Neural progenitor cell (in vitro differentiated cells): ENCODE measurements at regions not wholly inside any gene's neighbourhood (a gene's known extent, or its start where the extent isn't known, plus 50 kb on each side); places are given as distances from the start of the nearest gene placed in this dataset.
A peak's percentile ranks its signal among the peaks of the same experiment; 100 is the strongest.

Experiments
- DNase-seq: peaks from one replicate; pipeline ENCODE4 v3.0.0-alpha.2; 2016; ENCODE audit warnings: low spot score
- H2AFZ ChIP-seq: fragments of 200-600 bp; sonication (generic); replicated peaks from 2 replicates; pipeline ENCODE4 v1.6.1; 2016; ENCODE audit warnings: antibody characterized with exemption
- H3F3A ChIP-seq: fragments of 200-600 bp; sonication (generic); 2 replicates; pipeline ENCODE4 v1.6.1; 2016; ENCODE audit warnings: antibody characterized with exemption, low read depth
- H3K27ac ChIP-seq: fragments of 200-600 bp; sonication (generic); 2 replicates; pipeline ENCODE4 v1.5.1; 2016; ENCODE audit warnings: mild to moderate bottlenecking
- H3K27me3 ChIP-seq: fragments of 200-600 bp; sonication (generic); 2 replicates; pipeline ENCODE4 v1.6.1; 2016; ENCODE audit warnings: mild to moderate bottlenecking, moderate library complexity
- H3K36me3 ChIP-seq: fragments of 200-600 bp; sonication (generic); 2 replicates; pipeline ENCODE4 v1.5.1; 2016
- H3K4me1 ChIP-seq: fragments of 200-600 bp; sonication (generic); 2 replicates; pipeline ENCODE4 v1.6.1; 2016; ENCODE audit warnings: mixed run types
- H3K4me2 ChIP-seq: fragments of 200-600 bp; sonication (generic); 2 replicates; pipeline ENCODE4 v1.6.1; 2016
- H3K4me3 ChIP-seq: fragments of 200-600 bp; sonication (generic); 2 replicates; pipeline ENCODE4 v1.5.1; 2016
- H3K79me2 ChIP-seq: fragments of 200-600 bp; sonication (generic); 2 replicates; pipeline ENCODE4 v1.6.1; 2016; ENCODE audit warnings: low read depth
- H3K9ac ChIP-seq: fragments of 200-600 bp; sonication (generic); 2 replicates; pipeline ENCODE4 v1.6.1; 2016
- H3K9me3 ChIP-seq: fragments of 200-600 bp; sonication (generic); 2 replicates; pipeline ENCODE4 v1.5.1; 2016; ENCODE audit warnings: low read depth
- H4K20me1 ChIP-seq: fragments of 200-600 bp; sonication (generic); 2 replicates; pipeline ENCODE4 v1.6.1; 2016; ENCODE audit warnings: low read depth
- H3K27ac Mint-ChIP-seq: 3 replicates; pipeline ENCODE4 v1.8.0; 2021; ENCODE audit warnings: mixed read lengths
- H3K27me3 Mint-ChIP-seq: 2 replicates; pipeline ENCODE4 v1.8.0; 2022; ENCODE audit warnings: low read depth, mild to moderate bottlenecking, inconsistent platforms, moderate library complexity, mixed read lengths; ENCODE audit not compliant: insufficient read depth
- H3K36me3 Mint-ChIP-seq: 3 replicates; pipeline ENCODE4 v1.8.0; 2021; ENCODE audit warnings: mixed read lengths
- H3K4me1 Mint-ChIP-seq: 3 replicates; pipeline ENCODE4 v1.8.0; 2021; ENCODE audit warnings: mixed read lengths
- H3K4me3 Mint-ChIP-seq: 3 replicates; pipeline ENCODE4 v1.8.0; 2021; ENCODE audit warnings: mild to moderate bottlenecking, moderate library complexity, mixed read lengths
- H3K9me3 Mint-ChIP-seq: 3 replicates; pipeline ENCODE4 v1.8.0; 2020; ENCODE audit warnings: mixed read lengths
- EZH2 ChIP-seq: fragments of 200-600 bp; sonication (generic); IDR thresholded peaks from 2 replicates; pipeline ENCODE4 v1.6.1; 2017; ENCODE audit warnings: antibody characterized with exemption, mild to moderate bottlenecking, moderate library complexity
- EZH2phosphoT487 ChIP-seq: fragments of 200-600 bp; sonication (generic); IDR thresholded peaks from 2 replicates; pipeline ENCODE4 v1.6.1; 2017; ENCODE audit warnings: antibody characterized with exemption
- TF ChIP-seq, protein P1 (sequence below): fragments of 200-600 bp; sonication (generic); IDR thresholded peaks from 2 replicates; pipeline ENCODE4 v1.5.1; 2017; ENCODE audit warnings: antibody characterized with exemption, mild to moderate bottlenecking

DNA sequence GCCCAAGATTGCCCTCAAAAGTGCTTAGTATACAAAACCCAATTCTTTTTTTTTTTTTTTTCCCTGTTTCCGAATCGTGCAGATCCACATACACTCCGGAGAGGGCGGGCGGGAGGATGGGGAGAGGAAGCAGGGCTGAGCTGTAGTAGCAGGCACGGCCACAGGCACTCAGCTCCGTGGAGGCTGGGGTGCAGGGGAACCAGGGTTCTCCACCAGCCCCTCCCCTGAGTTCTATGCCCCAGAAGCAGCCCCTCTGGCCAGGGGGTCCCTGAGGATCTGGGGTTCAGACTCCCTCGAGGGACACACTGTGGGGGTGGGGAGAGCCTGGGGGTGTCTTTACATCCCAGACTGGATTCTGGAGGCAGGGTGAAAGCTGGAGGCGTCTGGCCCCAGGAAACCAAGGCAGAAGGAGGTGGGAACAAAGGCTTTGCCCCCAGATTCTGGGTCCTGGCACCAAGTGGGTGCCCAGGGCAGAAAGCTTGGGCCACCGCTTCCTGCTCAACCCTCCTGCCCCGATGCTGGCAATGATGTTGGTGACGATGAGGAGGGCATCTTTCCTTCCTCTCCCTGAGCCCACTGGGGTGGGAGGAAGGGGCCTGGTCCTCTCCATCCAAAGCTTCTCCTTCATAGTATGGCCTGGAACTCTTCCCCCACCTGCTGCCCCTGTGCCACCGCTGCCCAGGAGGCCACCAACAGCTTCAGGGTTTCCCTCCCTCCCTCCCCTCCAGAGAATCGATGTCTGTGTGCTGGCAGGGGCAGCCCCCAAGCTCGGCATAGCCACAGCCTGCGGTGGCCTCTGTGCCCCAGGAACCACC is 106.4 kb upstream of the TARDBP start:
- Histone ChIP-seq H3K9ac (no peak overlapping the region), H3K79me2 (no peaks in the 10 kb centered on the region), H3K4me1 (peaks cover 37% of the 10 kb centered on the region), H3K9me3 (no peaks in the 10 kb centered on the region), H4K20me1 (no peaks in the 10 kb centered on the region), H3K27me3 (no peaks in the 10 kb centered on the region), H3F3A (peaks cover 31% of the 10 kb centered on the region), H3K4me2 (no peak overlapping the region), H2AFZ (no peak overlapping the region), H3K27ac (no peak overlapping the region), H3K36me3 (no peaks in the 10 kb centered on the region), H3K4me3 (no peak overlapping the region)
- no peak for DNase-seq
- peak overlapping the region; percentile 29 for H3K4me3 Mint-ChIP-seq
- no peaks in the 10 kb centered on the region for H3K9me3 Mint-ChIP-seq
- TF ChIP-seq, protein P1, sequence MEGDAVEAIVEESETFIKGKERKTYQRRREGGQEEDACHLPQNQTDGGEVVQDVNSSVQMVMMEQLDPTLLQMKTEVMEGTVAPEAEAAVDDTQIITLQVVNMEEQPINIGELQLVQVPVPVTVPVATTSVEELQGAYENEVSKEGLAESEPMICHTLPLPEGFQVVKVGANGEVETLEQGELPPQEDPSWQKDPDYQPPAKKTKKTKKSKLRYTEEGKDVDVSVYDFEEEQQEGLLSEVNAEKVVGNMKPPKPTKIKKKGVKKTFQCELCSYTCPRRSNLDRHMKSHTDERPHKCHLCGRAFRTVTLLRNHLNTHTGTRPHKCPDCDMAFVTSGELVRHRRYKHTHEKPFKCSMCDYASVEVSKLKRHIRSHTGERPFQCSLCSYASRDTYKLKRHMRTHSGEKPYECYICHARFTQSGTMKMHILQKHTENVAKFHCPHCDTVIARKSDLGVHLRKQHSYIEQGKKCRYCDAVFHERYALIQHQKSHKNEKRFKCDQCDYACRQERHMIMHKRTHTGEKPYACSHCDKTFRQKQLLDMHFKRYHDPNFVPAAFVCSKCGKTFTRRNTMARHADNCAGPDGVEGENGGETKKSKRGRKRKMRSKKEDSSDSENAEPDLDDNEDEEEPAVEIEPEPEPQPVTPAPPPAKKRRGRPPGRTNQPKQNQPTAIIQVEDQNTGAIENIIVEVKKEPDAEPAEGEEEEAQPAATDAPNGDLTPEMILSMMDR = no peak
- no peak for TF ChIP-seq EZH2phosphoT487
- TF ChIP-seq EZH2 = no peak
- H3K27me3 Mint-ChIP-seq = peaks cover 12% of the 10 kb centered on the region
- no peaks in the 10 kb centered on the region for H3K36me3 Mint-ChIP-seq
- peaks cover 52% of the 10 kb centered on the region for H3K4me1 Mint-ChIP-seq
- H3K27ac Mint-ChIP-seq = peak overlapping the region; percentile 24

DNA sequence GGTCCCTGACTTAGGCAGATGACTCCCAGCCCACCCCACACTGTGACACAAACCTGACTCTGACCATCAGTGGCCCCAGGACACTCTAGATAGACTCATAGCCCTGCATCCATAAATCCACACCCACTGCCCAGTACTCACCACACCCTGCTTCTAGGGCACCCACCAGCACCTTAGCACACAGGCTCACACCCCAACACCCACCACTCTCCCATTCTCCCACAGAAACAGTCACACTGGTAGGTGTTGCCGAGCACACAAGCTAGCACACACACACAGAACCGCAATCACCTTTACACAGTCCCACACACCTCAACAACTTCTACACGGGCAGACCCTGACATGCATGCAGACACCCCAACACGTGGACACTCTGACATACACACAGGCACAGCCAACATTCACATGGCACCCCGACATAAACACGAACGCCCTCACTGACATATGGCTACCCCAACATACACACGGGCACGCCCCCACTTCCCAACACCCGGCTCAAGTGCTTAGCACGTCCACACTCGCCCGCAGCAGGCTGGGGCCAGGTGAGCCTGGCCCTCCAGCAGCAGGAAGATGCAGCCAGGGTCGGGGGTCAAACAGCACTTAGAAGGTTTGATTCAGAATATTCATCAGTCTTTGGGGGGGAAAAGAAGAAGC is 105.5 kb upstream of the TARDBP start:
- peaks cover 32% of the 10 kb centered on the region for H3F3A ChIP-seq
- H3K9ac ChIP-seq = no peak overlapping the region

DNA sequence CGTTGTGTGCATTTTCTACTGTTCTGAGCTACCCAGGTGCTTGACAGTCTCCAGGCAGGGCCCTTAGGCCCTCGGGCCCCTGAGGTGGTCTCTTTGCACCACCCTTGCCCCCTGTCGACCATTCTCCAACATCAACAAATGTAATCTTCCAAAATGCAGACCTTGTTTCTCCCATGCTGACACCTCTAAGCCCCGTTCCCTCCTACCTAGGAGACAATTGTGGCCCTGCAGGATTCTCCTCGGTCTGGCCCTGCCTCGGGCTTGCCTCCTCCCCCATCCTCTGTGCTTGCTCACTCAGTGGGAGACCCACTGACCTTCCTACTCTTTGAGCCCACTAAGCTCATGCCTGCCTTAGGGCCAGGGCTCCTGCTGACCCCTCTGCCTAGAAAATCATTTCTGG is 104.2 kb upstream of the TARDBP start:
- peaks cover 30% of the 10 kb centered on the region for H3K4me1 ChIP-seq
- peak overlapping the region; percentile 4 for H3K4me2 ChIP-seq
- peaks cover 19% of the 10 kb centered on the region for H3K27me3 Mint-ChIP-seq

More for the DNA sequence above, 105.5 kb upstream of the TARDBP start:
- Histone ChIP-seq H3K4me3 (no peak overlapping the region), H3K27me3 (no peaks in the 10 kb centered on the region), H3K27ac (no peak overlapping the region), H3K79me2 (no peaks in the 10 kb centered on the region), H3K36me3 (no peaks in the 10 kb centered on the region), H3K4me2 (no peak overlapping the region), H2AFZ (no peak overlapping the region), H4K20me1 (no peaks in the 10 kb centered on the region), H3K9me3 (no peaks in the 10 kb centered on the region), H3K4me1 (peaks cover 30% of the 10 kb centered on the region)
- Mint-ChIP-seq H3K27ac (peak overlapping the region; percentile 4), H3K9me3 (no peaks in the 10 kb centered on the region), H3K4me3 (peak overlapping the region; percentile 17), H3K36me3 (no peaks in the 10 kb centered on the region), H3K27me3 (peaks cover 15% of the 10 kb centered on the region), H3K4me1 (peaks cover 57% of the 10 kb centered on the region)
- DNase-seq = no peak
- TF ChIP-seq EZH2 = no peak
- no peak for TF ChIP-seq EZH2phosphoT487
- TF ChIP-seq, protein P1 = no peak

More for the DNA sequence above, 104.2 kb upstream of the TARDBP start:
- H3K27ac ChIP-seq = no peak overlapping the region
- peaks cover 32% of the 10 kb centered on the region for H3F3A ChIP-seq
- Mint-ChIP-seq H3K27ac (no peak overlapping the region), H3K4me1 (peaks cover 50% of the 10 kb centered on the region), H3K9me3 (no peaks in the 10 kb centered on the region), H3K36me3 (no peaks in the 10 kb centered on the region), H3K4me3 (no peak overlapping the region)
- no peak overlapping the region for H3K9ac ChIP-seq
- H3K4me3 ChIP-seq = no peak overlapping the region
- H4K20me1 ChIP-seq = no peaks in the 10 kb centered on the region
- no peaks in the 10 kb centered on the region for H3K36me3 ChIP-seq
- DNase-seq = no peak
- H2AFZ ChIP-seq = no peak overlapping the region
- H3K9me3 ChIP-seq = no peaks in the 10 kb centered on the region
- TF ChIP-seq EZH2phosphoT487 (no peak), EZH2 (no peak)
- TF ChIP-seq, protein P1 = no peak
- no peaks in the 10 kb centered on the region for H3K79me2 ChIP-seq
- H3K27me3 ChIP-seq = no peaks in the 10 kb centered on the region
